Activated CD4-positive, alpha-beta T cell treated with anti-CD3 and anti-CD28 coated beads, Interleukin-2, amount 50 U/mL, for 24 hours (primary cell): ENCODE measurements at regions not wholly inside any gene's neighbourhood (a gene's known extent, or its start where the extent isn't known, plus 50 kb on each side); places are given as distances from the start of the nearest gene placed in this dataset.
A peak's percentile ranks its signal among the peaks of the same experiment; 100 is the strongest.
"Not testable (repeated sequence)": the region's sequence is repeated elsewhere in the genome, so short reads cannot be mapped to it uniquely, and the experiment has no call there.

Experiments used
- DNase-seq, 2 donors: peaks; one replicate each; pipeline ENCODE4 v3.0.0-alpha.2; 2020; ENCODE audit warnings: low read depth in 1 of 2, low spot score in 1 of 2

- DNase-seq, result no peak
These were observed 83.9 kb upstream of the PAX2 start for GRCh38 chr10:100661520-100661919.

- no peak for DNase-seq
These were observed 83.3 kb upstream of the PAX2 start for GRCh38 chr10:100662067-100662466.

GRCh38 chr10:100664316-100665149 lies 80.8 kb upstream of the PAX2 start:
- no peak for DNase-seq

GRCh38 chr10:100666634-100667033 lies 78.7 kb upstream of the PAX2 start:
- not testable (repeated sequence) for DNase-seq

- no peak for DNase-seq
These were observed 75.8 kb upstream of the PAX2 start for GRCh38 chr10:100669616-100670015.

- no peak for DNase-seq
These were observed 75.0 kb upstream of the PAX2 start for GRCh38 chr10:100670368-100670767.

GRCh38 chr10:100670828-100671479 lies 74.4 kb upstream of the PAX2 start:
- peak; percentile 43 to 50 for DNase-seq

GRCh38 chr10:100672199-100672598 lies 73.2 kb upstream of the PAX2 start:
- no peak for DNase-seq

GRCh38 chr10:100677290-100677945 lies 68.0 kb upstream of the PAX2 start:
- DNase-seq, result no peak

- DNase-seq, result no peak
These were observed 66.1 kb upstream of the PAX2 start for GRCh38 chr10:100679327-100679726.

GRCh38 chr10:100683004-100683403 lies 62.4 kb upstream of the PAX2 start:
- no peak for DNase-seq

- no peak for DNase-seq
These were observed 61.7 kb upstream of the PAX2 start for GRCh38 chr10:100683545-100684300.

GRCh38 chr10:100684688-100685235 lies 60.6 kb upstream of the PAX2 start:
- no peak for DNase-seq

GRCh38 chr10:100685331-100685730 lies 60.1 kb upstream of the PAX2 start:
- DNase-seq, result no peak

- no peak for DNase-seq
These were observed 58.0 kb upstream of the PAX2 start for GRCh38 chr10:100687143-100688003.

GRCh38 chr10:100688201-100688600 lies 57.2 kb upstream of the PAX2 start:
- no peak for DNase-seq

- DNase-seq, result no peak
These were observed 51.6 kb upstream of the PAX2 start for GRCh38 chr10:100693821-100694220.
